ENCODE measurements at regions not wholly inside any gene's neighbourhood (a gene's known extent, or its start where the extent isn't known, plus 50 kb on each side); places are given as distances from the start of the nearest gene placed in this dataset.

- no peak for TF ChIP-seq ZSCAN25 (CRISPR knock-in tag; IDR thresholded peaks at IDR 0.05)
- no peak; the same call in 1 of the 2 replicates for TF ChIP-seq ZNF558 (CRISPR knock-in tag; IDR thresholded peaks at IDR 0.05; ENCODE audit: borderline replicate concordance)
- no peak for TF ChIP-seq PRMT3 (CRISPR knock-in tag; IDR thresholded peaks at IDR 0.05; ENCODE audit: borderline replicate concordance, low read depth)
- TF ChIP-seq ZUFSP (CRISPR knock-in tag; IDR thresholded peaks at IDR 0.05; ENCODE audit: borderline replicate concordance): no peak
- no peak for TF ChIP-seq GLMP (CRISPR knock-in tag; IDR thresholded peaks at IDR 0.05; ENCODE audit: borderline replicate concordance)
- no peak for TF ChIP-seq ZFAT (CRISPR knock-in tag; conservative IDR thresholded peaks at IDR 0.05)
- TF ChIP-seq TFE3 (CRISPR knock-in tag; IDR thresholded peaks at IDR 0.05): no peak
- no peak for TF ChIP-seq SIN3A (IDR thresholded peaks at IDR 0.05; ENCODE audit: borderline replicate concordance, low read depth, low read length)
- TF ChIP-seq CREBL2 (CRISPR knock-in tag; IDR thresholded peaks at IDR 0.05; ENCODE audit: borderline replicate concordance): no peak
- TF ChIP-seq ZNF672 (CRISPR knock-in tag; IDR thresholded peaks at IDR 0.05): no peak
- no peak for TF ChIP-seq USF2 (IDR thresholded peaks at IDR 0.05; ENCODE audit: low read depth, low read length)
- TF ChIP-seq USF2 (CRISPR knock-in tag; IDR thresholded peaks at IDR 0.05; ENCODE audit: borderline replicate concordance): no peak
- TF ChIP-seq SPEN (CRISPR knock-in tag; IDR thresholded peaks at IDR 0.05; ENCODE audit: low read depth): no peak
- TF ChIP-seq SMARCC2 (IDR thresholded peaks at IDR 0.05): no peak
- peak; percentile 64; the same call in 1 of the 2 replicates for TF ChIP-seq HNF1B (CRISPR knock-in tag; IDR thresholded peaks at IDR 0.05)
- no peak; the same call in 1 of the 2 replicates for TF ChIP-seq REPIN1 (CRISPR knock-in tag; IDR thresholded peaks at IDR 0.05; ENCODE audit: borderline replicate concordance, low read depth)
- no peak for TF ChIP-seq SP4 (CRISPR knock-in tag; IDR thresholded peaks at IDR 0.05)
- no peak for TF ChIP-seq NFKB2 (CRISPR knock-in tag; IDR thresholded peaks at IDR 0.05; ENCODE audit: borderline replicate concordance)
These were observed 247.3 kb downstream of the PLPP3 start (continued) for GRCh38 chr1:56331892-56332567.
